Gastrocnemius medialis (tissue), 4 donors: ENCODE measurements at regions not wholly inside any gene's neighbourhood (a gene's known extent, or its start where the extent isn't known, plus 50 kb on each side); places are given as distances from the start of the nearest gene placed in this dataset.
"Not testable (repeated sequence)": the region's sequence is repeated elsewhere in the genome, so short reads cannot be mapped to it uniquely, and the experiment has no call there.

Experiments
- POLR2A ChIP-seq, 2 donors: fragments of 450-650 bp; IDR thresholded peaks; one replicate each; pipeline ENCODE4 v1.6.1; 2017; ENCODE audit warnings: antibody characterized with exemption in 2 of 2, mild to moderate bottlenecking in 2 of 2, moderate library complexity in 2 of 2
- TF ChIP-seq, protein P1 (sequence below), 5 experiments: fragments of 450-650 bp in 3 of 5; fragments of 200-600 bp in 2 of 5; sonication (generic) in 2 of 5; IDR thresholded peaks in 4 of 5; conservative IDR thresholded peaks in 1 of 5; 1 replicate in 4 of 5; 2 replicates in 1 of 5; pipeline ENCODE4 v1.5.1; 2016 to 2019; ENCODE audit warnings: antibody characterized with exemption in 5 of 5, mild to moderate bottlenecking in 3 of 5, moderate library complexity in 3 of 5

- TF ChIP-seq, protein P1, sequence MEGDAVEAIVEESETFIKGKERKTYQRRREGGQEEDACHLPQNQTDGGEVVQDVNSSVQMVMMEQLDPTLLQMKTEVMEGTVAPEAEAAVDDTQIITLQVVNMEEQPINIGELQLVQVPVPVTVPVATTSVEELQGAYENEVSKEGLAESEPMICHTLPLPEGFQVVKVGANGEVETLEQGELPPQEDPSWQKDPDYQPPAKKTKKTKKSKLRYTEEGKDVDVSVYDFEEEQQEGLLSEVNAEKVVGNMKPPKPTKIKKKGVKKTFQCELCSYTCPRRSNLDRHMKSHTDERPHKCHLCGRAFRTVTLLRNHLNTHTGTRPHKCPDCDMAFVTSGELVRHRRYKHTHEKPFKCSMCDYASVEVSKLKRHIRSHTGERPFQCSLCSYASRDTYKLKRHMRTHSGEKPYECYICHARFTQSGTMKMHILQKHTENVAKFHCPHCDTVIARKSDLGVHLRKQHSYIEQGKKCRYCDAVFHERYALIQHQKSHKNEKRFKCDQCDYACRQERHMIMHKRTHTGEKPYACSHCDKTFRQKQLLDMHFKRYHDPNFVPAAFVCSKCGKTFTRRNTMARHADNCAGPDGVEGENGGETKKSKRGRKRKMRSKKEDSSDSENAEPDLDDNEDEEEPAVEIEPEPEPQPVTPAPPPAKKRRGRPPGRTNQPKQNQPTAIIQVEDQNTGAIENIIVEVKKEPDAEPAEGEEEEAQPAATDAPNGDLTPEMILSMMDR (IDR thresholded peaks at IDR 0.05 in 4 of 5, conservative IDR thresholded peaks at IDR 0.05 in 1 of 5), result not testable (repeated sequence)
- TF ChIP-seq POLR2A (IDR thresholded peaks at IDR 0.05), result not testable (repeated sequence)
Observed at GRCh38 chr2:132347041-132347780, 69.4 kb upstream of the GPR39 start.
